GM12878 (cell line): ENCODE measurements at regions not wholly inside any gene's neighbourhood (a gene's known extent, or its start where the extent isn't known, plus 50 kb on each side); places are given as distances from the start of the nearest gene placed in this dataset.
"Not testable (repeated sequence)": the region's sequence is repeated elsewhere in the genome, so short reads cannot be mapped to it uniquely, and the experiment has no call there.

Experiments
- ATAC-seq: fragments of 200-7000 bp; cut with Tn5 transposase; 3 replicates; pipeline ENCODE4 v1.9.1; 2020; ENCODE audit warnings: mild to moderate bottlenecking, moderate library complexity
- BruUV-seq: library from RNA; stranded (reverse); fragments of 400-500 nt; replicated peaks from 2 replicates; lab custom pipeline; 2021; lab: Mats Ljungman, UMichigan
- CTCF ChIA-PET: fragments of 300-600 bp; sonication (Branson Sonifier 250); formaldehyde crosslinking; extraction: SDS; loops from one replicate; lab custom pipeline; 2021; ENCODE audit warnings: inconsistent platforms; lab: Yijun Ruan, JAX
- POLR2A ChIA-PET: fragments of 350-600 bp; formaldehyde crosslinking; extraction: SDS; loops from one replicate; lab custom pipeline; 2021; ENCODE audit warnings: inconsistent platforms; lab: Charles Lee
- RAD21 ChIA-PET: fragments of 300-600 bp; sonication (Branson Sonifier 250); formaldehyde crosslinking; loops from one replicate; lab custom pipeline; 2023; ENCODE audit warnings: antibody characterized with exemption; ENCODE audit not compliant: unreplicated experiment; lab: Charles Lee
- SMC1A ChIA-PET: fragments of 300-600 bp; sonication (Branson Sonifier 250); formaldehyde crosslinking; loops from one replicate; lab custom pipeline; 2023; ENCODE audit not compliant: unreplicated experiment, uncharacterized antibody; lab: Charles Lee
- DNase-seq: peaks from one replicate; pipeline ENCODE4 v3.0.0-alpha.2; 2011; ENCODE audit warnings: low read depth, low spot score
- FAIRE-seq: peaks from 3 replicates; lab custom pipeline; 2011; peaks lifted over from hg19 to GRCh38; lab: Jason Lieb, UNC
- H2AFZ ChIP-seq: 2 replicates; pipeline ENCODE4 v1.6.0; 2011; ENCODE audit warnings: low read depth, low read length, control low read depth; ENCODE audit not compliant: control insufficient read depth
- H3K27ac ChIP-seq: 2 replicates; pipeline ENCODE4 v1.5.1; 2011; ENCODE audit warnings: control low read depth; ENCODE audit not compliant: control insufficient read depth, insufficient read depth
- H3K27me3 ChIP-seq, 2 experiments: replicated peaks in 1 of 2; 2 replicates each; pipeline versions ENCODE4 v1.6.0 to v1.6.1; 2011; ENCODE audit warnings: low read length in 1 of 2; ENCODE audit not compliant: control insufficient read depth in 2 of 2, insufficient read depth in 2 of 2
- H3K36me3 ChIP-seq, 2 experiments: 2 replicates each; pipeline ENCODE4 v1.5.1; 2011; ENCODE audit warnings: low read length in 1 of 2; ENCODE audit not compliant: control insufficient read depth in 2 of 2, insufficient read depth in 2 of 2
- H3K4me1 ChIP-seq: 2 replicates; pipeline ENCODE4 v1.6.1; 2011; ENCODE audit warnings: mild to moderate bottlenecking, low read length, moderate library complexity, mixed read lengths; ENCODE audit not compliant: control insufficient read depth, insufficient read depth
- H3K4me2 ChIP-seq: 2 replicates; pipeline ENCODE4 v1.6.0; 2011; ENCODE audit warnings: control low read depth; ENCODE audit not compliant: control insufficient read depth, insufficient read depth
- H3K4me3 ChIP-seq: fragments of 200-600 bp; sonication (generic); 2 replicates; pipeline ENCODE4 v1.5.1; 2016
- H3K79me2 ChIP-seq: 2 replicates; pipeline ENCODE4 v1.6.0; 2011; ENCODE audit warnings: low read length; ENCODE audit not compliant: control insufficient read depth, insufficient read depth
- H3K9ac ChIP-seq: 2 replicates; pipeline ENCODE4 v1.8.0; 2011; ENCODE audit warnings: low read length, control low read depth, mixed read lengths; ENCODE audit not compliant: control insufficient read depth, insufficient read depth
- H3K9me3 ChIP-seq: replicated peaks from 3 replicates; pipeline ENCODE4 v1.5.1; 2011; ENCODE audit warnings: mild to moderate bottlenecking, low read length; ENCODE audit not compliant: control insufficient read depth, insufficient read depth
- H4K20me1 ChIP-seq: 2 replicates; pipeline ENCODE4 v1.6.0; 2011; ENCODE audit not compliant: control insufficient read depth, insufficient read depth
- SRF ChIP-seq, 2 experiments: IDR thresholded peaks; 2 replicates each; pipeline ENCODE4 v1.6.1; 2011; ENCODE audit warnings: low read depth in 2 of 2, low read length in 2 of 2, mild to moderate bottlenecking in 1 of 2, moderate library complexity in 1 of 2
- WGBS: methylation state at CpG from one replicate; pipeline ENCODE4 v1.1.6; 2016; ENCODE audit warnings: low lambda C conversion rate; ENCODE audit not compliant: insufficient replicate concordance, insufficient coverage; ENCODE audit errors: missing lambda C conversion rate; 5-methylcytosine and 5-hydroxymethylcytosine counted together
- in situ Hi-C: fragments of 300-500 bp; cut with MboI; formaldehyde crosslinking; loops from 9 replicates; pipeline ENCODE4 v1.14.3; 2018; ENCODE audit warnings: mixed read lengths
- intact Hi-C: fragments of 100-400 bp; cut with micrococcal nuclease; formaldehyde crosslinking; loops from one replicate; pipeline ENCODE4 v1.14.2; 2022; ENCODE audit not compliant: unreplicated experiment
- TF ChIP-seq, protein P1 (sequence below): fragments of 450-650 bp; conservative IDR thresholded peaks from 2 replicates; pipeline ENCODE4 v1.6.1; 2017; ENCODE audit warnings: mild to moderate bottlenecking, moderate library complexity
- TF ChIP-seq, protein P2 (sequence below): IDR thresholded peaks from 2 replicates; pipeline ENCODE4 v1.6.1; 2012; ENCODE audit warnings: low read depth, low read length, improper control_type of control experiment

DNA sequence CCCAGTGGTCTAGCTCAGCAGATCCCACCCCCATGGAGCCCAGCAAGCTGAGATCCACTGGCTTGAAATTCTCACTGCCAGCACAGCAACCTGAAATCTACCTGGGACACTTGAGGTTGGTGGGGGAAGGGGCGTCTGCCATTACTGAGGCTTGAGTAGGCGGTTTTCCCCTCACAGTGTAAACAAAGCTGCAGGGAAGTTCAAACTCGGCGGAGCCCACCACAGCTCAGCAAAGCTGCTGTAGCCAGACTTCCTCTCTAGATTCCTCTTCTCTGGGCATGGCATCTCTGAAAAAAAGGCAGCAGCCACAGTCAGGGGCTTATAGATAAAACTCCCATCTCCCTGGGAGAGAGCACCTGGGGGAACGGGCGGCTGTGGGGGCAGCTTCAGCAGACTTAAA lies 457.9 kb downstream of the ZNF674 start:
- RAD21 ChIA-PET, DNase-seq, H4K20me1 ChIP-seq, H3K9me3 ChIP-seq, H3K27me3 ChIP-seq, H2AFZ ChIP-seq, BruUV-seq, H3K36me3 ChIP-seq, SMC1A ChIA-PET, CTCF ChIA-PET, in situ Hi-C loops, H3K79me2 ChIP-seq, H3K4me3 ChIP-seq, H3K27ac ChIP-seq, H3K9ac ChIP-seq, POLR2A ChIA-PET, intact Hi-C loops, H3K4me1 ChIP-seq, FAIRE-seq, ATAC-seq, H3K4me2 ChIP-seq: not testable (repeated sequence)
- 42% methylated on average over 6 of the region's 6 CpGs for WGBS

DNA sequence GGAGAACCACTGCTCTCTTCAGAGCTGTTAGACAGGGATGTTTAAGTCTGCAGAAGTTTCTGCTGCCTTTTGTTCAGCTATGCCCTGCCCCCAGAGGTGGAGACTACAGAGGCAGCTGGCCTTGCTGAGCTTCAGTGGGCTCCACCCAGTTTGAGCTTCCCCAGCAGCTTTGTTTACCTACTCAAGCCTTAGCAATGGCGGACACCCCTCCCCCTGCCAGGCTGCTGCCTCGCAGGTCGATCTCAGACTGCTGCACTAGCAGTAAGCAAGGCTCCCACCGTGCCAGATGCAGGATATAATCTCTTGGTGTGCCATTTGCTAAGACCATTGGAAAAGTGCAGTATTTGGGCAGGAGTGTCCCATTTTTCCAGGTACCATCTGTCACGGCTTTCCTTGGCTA lies 465.1 kb downstream of the ZNF674 start:
- H4K20me1 ChIP-seq, H3K4me3 ChIP-seq, H3K27ac ChIP-seq, H3K4me1 ChIP-seq, in situ Hi-C loops, ATAC-seq, SMC1A ChIA-PET, BruUV-seq, CTCF ChIA-PET, H3K36me3 ChIP-seq, intact Hi-C loops, H3K9ac ChIP-seq, H3K79me2 ChIP-seq, H3K9me3 ChIP-seq, DNase-seq, FAIRE-seq, H2AFZ ChIP-seq, POLR2A ChIA-PET, RAD21 ChIA-PET, H3K27me3 ChIP-seq, H3K4me2 ChIP-seq: not testable (repeated sequence)
- 25% methylated on average over 5 of the region's 5 CpGs for WGBS

DNA sequence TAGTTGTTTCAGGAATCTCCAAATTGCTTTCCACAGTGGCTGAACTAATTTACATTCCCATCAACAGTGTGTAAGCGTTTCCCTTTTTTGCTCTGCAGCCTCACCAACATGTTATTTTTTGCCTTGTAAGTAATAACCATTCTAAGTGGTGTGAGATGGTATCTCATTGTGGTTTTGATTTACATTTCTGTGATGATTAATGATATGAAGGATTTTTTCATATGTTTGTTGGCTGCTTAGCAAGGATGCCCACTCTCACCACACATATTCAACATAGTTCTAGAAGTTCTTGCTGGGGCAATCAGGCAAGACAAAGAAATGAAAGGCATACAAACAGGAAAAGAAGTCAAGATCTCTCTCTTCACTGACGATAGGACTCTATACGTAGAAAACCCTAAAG lies 472.4 kb downstream of the ZNF674 start:
- 12% methylated on average over 3 of the region's 3 CpGs for WGBS
- Histone ChIP-seq H3K9me3 (no peaks in the 10 kb centered on the region), H3K27ac (no peak overlapping the region), H3K4me1 (no peaks in the 10 kb centered on the region), H3K4me3 (no peak overlapping the region), H2AFZ (no peak overlapping the region), H3K79me2 (no peaks in the 10 kb centered on the region), H3K4me2 (no peak overlapping the region), H4K20me1 (no peaks in the 10 kb centered on the region), H3K36me3 (no peaks in the 10 kb centered on the region), H3K27me3 (no peaks in the 10 kb centered on the region), H3K9ac (no peak overlapping the region)
- in situ Hi-C loops = no loop called here
- intact Hi-C loops = no loop called here
- no peak for ATAC-seq
- FAIRE-seq = no peak
- CTCF ChIA-PET = no interaction called here
- RAD21 ChIA-PET = no interaction called here
- SMC1A ChIA-PET = no interaction called here
- DNase-seq = no peak
- BruUV-seq = no TSS peak
- POLR2A ChIA-PET = no interaction called here
- TF ChIP-seq, protein P1, sequence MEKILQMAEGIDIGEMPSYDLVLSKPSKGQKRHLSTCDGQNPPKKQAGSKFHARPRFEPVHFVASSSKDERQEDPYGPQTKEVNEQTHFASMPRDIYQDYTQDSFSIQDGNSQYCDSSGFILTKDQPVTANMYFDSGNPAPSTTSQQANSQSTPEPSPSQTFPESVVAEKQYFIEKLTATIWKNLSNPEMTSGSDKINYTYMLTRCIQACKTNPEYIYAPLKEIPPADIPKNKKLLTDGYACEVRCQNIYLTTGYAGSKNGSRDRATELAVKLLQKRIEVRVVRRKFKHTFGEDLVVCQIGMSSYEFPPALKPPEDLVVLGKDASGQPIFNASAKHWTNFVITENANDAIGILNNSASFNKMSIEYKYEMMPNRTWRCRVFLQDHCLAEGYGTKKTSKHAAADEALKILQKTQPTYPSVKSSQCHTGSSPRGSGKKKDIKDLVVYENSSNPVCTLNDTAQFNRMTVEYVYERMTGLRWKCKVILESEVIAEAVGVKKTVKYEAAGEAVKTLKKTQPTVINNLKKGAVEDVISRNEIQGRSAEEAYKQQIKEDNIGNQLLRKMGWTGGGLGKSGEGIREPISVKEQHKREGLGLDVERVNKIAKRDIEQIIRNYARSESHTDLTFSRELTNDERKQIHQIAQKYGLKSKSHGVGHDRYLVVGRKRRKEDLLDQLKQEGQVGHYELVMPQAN = no peak
- TF ChIP-seq, protein P2, sequence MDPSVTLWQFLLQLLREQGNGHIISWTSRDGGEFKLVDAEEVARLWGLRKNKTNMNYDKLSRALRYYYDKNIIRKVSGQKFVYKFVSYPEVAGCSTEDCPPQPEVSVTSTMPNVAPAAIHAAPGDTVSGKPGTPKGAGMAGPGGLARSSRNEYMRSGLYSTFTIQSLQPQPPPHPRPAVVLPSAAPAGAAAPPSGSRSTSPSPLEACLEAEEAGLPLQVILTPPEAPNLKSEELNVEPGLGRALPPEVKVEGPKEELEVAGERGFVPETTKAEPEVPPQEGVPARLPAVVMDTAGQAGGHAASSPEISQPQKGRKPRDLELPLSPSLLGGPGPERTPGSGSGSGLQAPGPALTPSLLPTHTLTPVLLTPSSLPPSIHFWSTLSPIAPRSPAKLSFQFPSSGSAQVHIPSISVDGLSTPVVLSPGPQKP = no peak
- TF ChIP-seq SRF (IDR thresholded peaks at IDR 0.05; ENCODE audit: low read depth in 2 of 2, low read length in 2 of 2) = no peak
